Stimulated activated naive CD8-positive, alpha-beta T cell treated with anti-CD3 and anti-CD28 coated beads, Interleukin-15, Interleukin-2, amounts not matched to agents 100 ng/mL and 50 ng/mL, for 24 hours (primary cell): ENCODE measurements at regions not wholly inside any gene's neighbourhood (a gene's known extent, or its start where the extent isn't known, plus 50 kb on each side); places are given as distances from the start of the nearest gene placed in this dataset.
"Not testable (repeated sequence)": the region's sequence is repeated elsewhere in the genome, so short reads cannot be mapped to it uniquely, and the experiment has no call there.

Source experiments
- H3K27ac Mint-ChIP-seq: one replicate; pipeline ENCODE4 v1.8.0; 2021; ENCODE audit warnings: mild to moderate bottlenecking, mixed read lengths
- H3K27me3 Mint-ChIP-seq: one replicate; pipeline ENCODE4 v1.8.0; 2021; ENCODE audit warnings: mixed read lengths
- H3K36me3 Mint-ChIP-seq: one replicate; pipeline ENCODE4 v1.8.0; 2021; ENCODE audit warnings: low read depth, mixed read lengths
- H3K4me1 Mint-ChIP-seq: one replicate; pipeline ENCODE4 v1.8.0; 2021; ENCODE audit warnings: low read depth, mixed read lengths
- H3K4me3 Mint-ChIP-seq: one replicate; pipeline ENCODE4 v1.8.0; 2021; ENCODE audit warnings: mild to moderate bottlenecking, mixed read lengths
- H3K9me3 Mint-ChIP-seq: one replicate; pipeline ENCODE4 v1.8.0; 2021; ENCODE audit warnings: mixed read lengths

- H3K4me3 Mint-ChIP-seq = no peak overlapping the region
- H3K27me3 Mint-ChIP-seq = no peaks in the 10 kb centered on the region
- H3K36me3 Mint-ChIP-seq = no peaks in the 10 kb centered on the region
- no peaks in the 10 kb centered on the region for H3K4me1 Mint-ChIP-seq
- H3K27ac Mint-ChIP-seq = no peak overlapping the region
- no peaks in the 10 kb centered on the region for H3K9me3 Mint-ChIP-seq
Measured at GRCh38 chr15:26119322-26119721, 256.2 kb upstream of the ATP10A start.

DNA sequence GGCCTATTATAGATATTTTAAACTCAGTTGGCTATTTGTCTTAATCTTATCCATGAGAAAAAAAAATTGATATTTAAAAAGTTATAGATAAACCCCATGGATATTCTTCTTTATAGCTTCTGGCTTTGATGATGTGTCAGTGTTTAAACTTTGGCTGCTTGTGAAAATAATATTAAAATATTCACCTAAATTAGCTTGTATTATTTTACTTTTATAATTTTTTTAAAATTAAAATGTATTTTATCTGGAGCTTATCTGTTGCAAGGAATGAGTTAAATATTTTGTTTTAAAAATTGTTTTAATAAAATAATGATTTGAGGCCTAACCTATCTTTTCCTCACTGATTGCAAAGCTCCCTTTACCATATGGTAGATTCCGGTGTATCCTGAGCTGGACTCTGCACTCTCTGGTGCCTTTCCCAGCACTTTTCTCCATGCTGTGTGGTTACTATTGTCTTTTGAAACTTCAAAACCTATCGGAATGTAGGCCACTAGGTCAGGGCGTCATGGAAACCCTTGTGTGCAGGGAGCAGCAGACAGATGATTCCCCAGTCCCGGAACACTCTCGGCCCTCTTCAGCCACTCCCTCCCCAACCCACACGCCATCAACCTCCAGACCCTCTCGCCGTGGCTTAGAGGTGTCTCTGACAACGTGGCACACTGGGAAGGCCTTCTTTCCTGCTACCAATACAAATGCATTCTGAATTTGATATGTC, 252.3 kb upstream of the ATP10A start:
- no peak overlapping the region for H3K4me3 Mint-ChIP-seq
- no peaks in the 10 kb centered on the region for H3K36me3 Mint-ChIP-seq
- H3K27me3 Mint-ChIP-seq = no peaks in the 10 kb centered on the region
- no peak overlapping the region for H3K27ac Mint-ChIP-seq
- H3K4me1 Mint-ChIP-seq = no peaks in the 10 kb centered on the region
- no peaks in the 10 kb centered on the region for H3K9me3 Mint-ChIP-seq

- H3K9me3 Mint-ChIP-seq, H3K4me3 Mint-ChIP-seq, H3K4me1 Mint-ChIP-seq, H3K27ac Mint-ChIP-seq, H3K27me3 Mint-ChIP-seq, H3K36me3 Mint-ChIP-seq: not testable (repeated sequence)
Measured at GRCh38 chr15:26114128-26114527, 251.0 kb upstream of the ATP10A start.

- Mint-ChIP-seq H3K4me3 (no peak overlapping the region), H3K27ac (no peak overlapping the region), H3K9me3 (no peaks in the 10 kb centered on the region), H3K4me1 (no peaks in the 10 kb centered on the region), H3K36me3 (no peaks in the 10 kb centered on the region), H3K27me3 (no peaks in the 10 kb centered on the region)
Measured at GRCh38 chr15:26113296-26113695, 250.2 kb upstream of the ATP10A start.

- no peak overlapping the region for H3K27ac Mint-ChIP-seq
- no peak overlapping the region for H3K4me3 Mint-ChIP-seq
- no peaks in the 10 kb centered on the region for H3K4me1 Mint-ChIP-seq
- H3K36me3 Mint-ChIP-seq = no peaks in the 10 kb centered on the region
- no peaks in the 10 kb centered on the region for H3K27me3 Mint-ChIP-seq
- H3K9me3 Mint-ChIP-seq = no peaks in the 10 kb centered on the region
Measured at GRCh38 chr15:26109203-26109602, 246.1 kb upstream of the ATP10A start.

DNA sequence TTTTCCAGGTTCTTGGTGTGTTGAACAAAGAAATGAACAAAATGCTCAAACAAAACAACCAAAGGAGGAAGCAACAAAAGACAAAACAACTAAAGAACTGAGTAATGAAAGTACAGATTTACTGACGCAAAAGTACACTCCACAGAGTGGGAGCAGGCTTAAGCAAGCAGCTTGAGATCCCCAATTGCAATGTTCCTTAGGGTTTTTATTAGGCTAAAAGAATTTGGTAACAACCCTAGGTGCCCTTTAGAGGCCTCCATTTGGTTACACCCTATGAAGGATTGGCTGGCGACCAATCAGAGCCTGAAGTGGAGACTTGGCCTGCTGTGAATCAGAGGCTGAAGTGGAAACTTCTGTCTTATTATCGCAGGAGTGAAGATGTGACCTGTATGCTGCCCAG, 243.4 kb upstream of the ATP10A start:
- H3K4me1 Mint-ChIP-seq = no peaks in the 10 kb centered on the region
- no peaks in the 10 kb centered on the region for H3K36me3 Mint-ChIP-seq
- no peak overlapping the region for H3K27ac Mint-ChIP-seq
- H3K9me3 Mint-ChIP-seq = no peaks in the 10 kb centered on the region
- peaks cover 4% of the 10 kb centered on the region for H3K27me3 Mint-ChIP-seq
- no peak overlapping the region for H3K4me3 Mint-ChIP-seq

DNA sequence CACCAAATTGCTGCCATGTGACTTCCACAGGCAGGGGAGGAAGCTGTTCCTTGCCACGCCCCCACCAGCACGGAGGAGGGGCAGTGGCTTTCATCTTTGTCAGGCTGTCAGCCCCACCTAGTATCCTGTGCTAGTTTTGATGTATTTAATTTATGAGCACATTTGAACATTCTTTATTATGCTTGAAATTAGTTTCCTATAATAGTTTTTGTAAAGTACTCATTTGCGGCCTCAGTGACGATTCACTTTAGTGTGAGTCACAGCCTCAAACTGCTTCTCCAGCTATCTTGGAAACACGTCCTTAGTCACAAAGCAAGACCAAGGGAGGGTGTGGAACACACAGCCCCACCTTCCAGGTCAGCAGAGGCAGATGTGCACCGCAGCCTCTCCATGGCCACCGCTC, 239.9 kb upstream of the ATP10A start:
- Mint-ChIP-seq H3K27ac (no peak overlapping the region), H3K27me3 (peaks cover 4% of the 10 kb centered on the region), H3K4me3 (no peak overlapping the region), H3K9me3 (no peaks in the 10 kb centered on the region), H3K36me3 (no peaks in the 10 kb centered on the region), H3K4me1 (no peaks in the 10 kb centered on the region)

- Mint-ChIP-seq H3K27me3 (peaks cover 4% of the 10 kb centered on the region), H3K4me1 (no peaks in the 10 kb centered on the region), H3K27ac (no peak overlapping the region), H3K9me3 (no peaks in the 10 kb centered on the region), H3K36me3 (no peaks in the 10 kb centered on the region), H3K4me3 (no peak overlapping the region)
Measured at GRCh38 chr15:26102365-26102764, 239.2 kb upstream of the ATP10A start.

DNA sequence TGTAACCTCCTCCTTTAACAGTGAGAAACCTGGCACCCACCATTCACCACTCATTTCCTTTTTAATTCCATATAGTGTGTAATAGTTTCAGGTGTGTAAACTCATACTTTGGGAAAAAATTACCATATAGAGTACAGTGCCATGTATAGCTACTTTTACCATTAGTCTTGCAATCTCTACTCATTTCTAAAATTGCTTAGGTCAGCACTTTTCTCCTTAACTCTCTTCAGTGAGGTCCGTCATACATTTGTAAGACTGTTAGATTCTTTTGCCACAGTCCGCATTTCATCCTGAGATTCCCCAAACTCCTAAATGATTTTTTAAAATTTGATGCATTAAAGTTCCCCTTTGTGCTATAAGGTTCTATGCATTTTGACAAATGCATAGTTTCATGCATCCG, 238.3 kb upstream of the ATP10A start:
- Mint-ChIP-seq H3K9me3 (no peaks in the 10 kb centered on the region), H3K36me3 (no peaks in the 10 kb centered on the region), H3K27ac (no peak overlapping the region), H3K27me3 (peaks cover 10% of the 10 kb centered on the region), H3K4me1 (no peaks in the 10 kb centered on the region), H3K4me3 (no peak overlapping the region)

- H3K27ac Mint-ChIP-seq = no peak overlapping the region
- H3K9me3 Mint-ChIP-seq = no peaks in the 10 kb centered on the region
- H3K36me3 Mint-ChIP-seq = no peaks in the 10 kb centered on the region
- H3K4me1 Mint-ChIP-seq = no peaks in the 10 kb centered on the region
- no peak overlapping the region for H3K4me3 Mint-ChIP-seq
- peaks cover 31% of the 10 kb centered on the region for H3K27me3 Mint-ChIP-seq
Measured at GRCh38 chr15:26098801-26099200, 235.7 kb upstream of the ATP10A start.

GRCh38 chr15:26097216-26097615, 234.1 kb upstream of the ATP10A start:
- no peaks in the 10 kb centered on the region for H3K36me3 Mint-ChIP-seq
- H3K4me3 Mint-ChIP-seq = no peak overlapping the region
- no peaks in the 10 kb centered on the region for H3K4me1 Mint-ChIP-seq
- H3K27ac Mint-ChIP-seq = no peak overlapping the region
- H3K9me3 Mint-ChIP-seq = no peaks in the 10 kb centered on the region
- H3K27me3 Mint-ChIP-seq = peaks cover 28% of the 10 kb centered on the region

DNA sequence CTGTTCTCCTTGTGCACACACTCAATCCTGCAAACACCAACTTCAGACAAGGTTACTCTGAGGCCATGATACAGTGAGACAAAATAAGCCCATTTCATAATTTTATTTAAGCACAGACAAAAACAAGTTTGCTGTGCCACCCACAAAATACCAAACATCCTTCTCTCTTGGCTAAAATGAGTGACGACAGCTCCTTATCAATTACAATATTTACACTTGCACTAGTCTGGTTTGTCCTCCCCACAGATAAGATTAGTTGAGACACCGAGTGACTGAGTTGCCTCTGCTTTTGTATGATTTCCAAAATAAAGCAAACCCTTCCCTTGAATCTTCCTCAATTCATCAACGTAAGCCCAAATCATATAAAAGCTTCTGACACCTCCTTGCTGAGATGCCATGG, 233.5 kb upstream of the ATP10A start:
- H3K9me3 Mint-ChIP-seq = no peaks in the 10 kb centered on the region
- H3K27me3 Mint-ChIP-seq = peaks cover 27% of the 10 kb centered on the region
- no peaks in the 10 kb centered on the region for H3K36me3 Mint-ChIP-seq
- H3K27ac Mint-ChIP-seq = no peak overlapping the region
- H3K4me1 Mint-ChIP-seq = no peaks in the 10 kb centered on the region
- H3K4me3 Mint-ChIP-seq = no peak overlapping the region

- Mint-ChIP-seq H3K36me3 (no peaks in the 10 kb centered on the region), H3K4me3 (no peak overlapping the region), H3K9me3 (no peaks in the 10 kb centered on the region)
Measured at GRCh38 chr15:26095710-26096330, 232.7 kb upstream of the ATP10A start.

GRCh38 chr15:26091184-26091583, 228.1 kb upstream of the ATP10A start:
- Mint-ChIP-seq H3K27me3 (peaks cover 26% of the 10 kb centered on the region), H3K27ac (no peak overlapping the region), H3K9me3 (no peaks in the 10 kb centered on the region), H3K4me1 (no peaks in the 10 kb centered on the region), H3K4me3 (no peak overlapping the region), H3K36me3 (no peaks in the 10 kb centered on the region)

More at GRCh38 chr15:26095710-26096330, 232.7 kb upstream of the ATP10A start:
- Mint-ChIP-seq H3K4me1 (no peaks in the 10 kb centered on the region), H3K27me3 (peaks cover 35% of the 10 kb centered on the region), H3K27ac (no peak overlapping the region)

DNA sequence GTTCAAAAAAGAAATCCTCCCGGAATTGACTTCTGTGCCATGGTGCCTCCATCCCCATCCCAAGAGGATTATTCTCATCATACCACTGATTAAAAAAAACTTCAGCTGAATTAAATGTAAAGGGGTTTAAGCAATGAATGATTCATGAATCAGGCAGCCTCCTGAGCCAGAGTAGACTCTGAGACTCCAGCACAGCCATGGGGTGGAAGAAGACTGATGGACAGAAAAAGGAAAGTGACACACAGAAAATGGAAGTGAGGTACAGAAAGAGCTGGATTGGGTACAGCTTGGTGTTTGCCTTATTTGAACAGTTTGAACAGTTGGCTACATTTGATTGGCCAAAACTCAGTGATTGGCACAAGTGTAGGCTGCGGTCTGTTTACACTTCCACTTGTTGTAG, 224.8 kb upstream of the ATP10A start:
- peaks cover 8% of the 10 kb centered on the region for H3K27me3 Mint-ChIP-seq
- H3K9me3 Mint-ChIP-seq = no peaks in the 10 kb centered on the region
- H3K4me1 Mint-ChIP-seq = peaks cover 5% of the 10 kb centered on the region
- H3K4me3 Mint-ChIP-seq = no peak overlapping the region
- no peaks in the 10 kb centered on the region for H3K36me3 Mint-ChIP-seq
- no peak overlapping the region for H3K27ac Mint-ChIP-seq

- Mint-ChIP-seq H3K27ac (no peak overlapping the region), H3K4me3 (no peak overlapping the region), H3K4me1 (peaks cover 8% of the 10 kb centered on the region), H3K27me3 (peaks cover 8% of the 10 kb centered on the region), H3K9me3 (no peaks in the 10 kb centered on the region), H3K36me3 (no peaks in the 10 kb centered on the region)
Measured at GRCh38 chr15:26087395-26087794, 224.3 kb upstream of the ATP10A start.
